Uterus (tissue), 3 donors: ENCODE measurements at regions not wholly inside any gene's neighbourhood (a gene's known extent, or its start where the extent isn't known, plus 50 kb on each side); places are given as distances from the start of the nearest gene placed in this dataset.
"Not testable (repeated sequence)": the region's sequence is repeated elsewhere in the genome, so short reads cannot be mapped to it uniquely, and the experiment has no call there.

Experiments
- DNase-seq, 2 donors: peaks; one replicate each; pipeline ENCODE4 v3.0.0-alpha.2; 2019 to 2020
- H3K27ac ChIP-seq, 2 donors: fragments of 200-600 bp; sonication (generic); 1 replicate in 1 of 2; 2 replicates in 1 of 2; pipeline ENCODE4 v1.5.1; 2016 to 2018
- H3K27me3 ChIP-seq, 2 donors: fragments of 200-600 bp; sonication (generic); one replicate each; pipeline ENCODE4 v1.5.1; 2018 to 2019; ENCODE audit warnings: control low read depth in 1 of 2
- H3K36me3 ChIP-seq, 2 donors: fragments of 200-600 bp; sonication (generic); one replicate each; pipeline ENCODE4 v1.5.1; 2019; ENCODE audit warnings: control low read depth in 1 of 2
- H3K4me1 ChIP-seq, 2 donors: fragments of 200-600 bp; sonication (generic); one replicate each; pipeline ENCODE4 v1.5.1; 2018 to 2019; ENCODE audit warnings: control low read depth in 1 of 2
- H3K4me3 ChIP-seq, 2 donors: fragments of 200-600 bp; sonication (generic); 1 replicate in 1 of 2; 2 replicates in 1 of 2; pipeline ENCODE4 v1.5.1; 2018 to 2019; ENCODE audit warnings: mild to moderate bottlenecking in 1 of 2
- H3K9me3 ChIP-seq, 2 donors: fragments of 200-600 bp; sonication (generic); one replicate each; pipeline ENCODE4 v1.5.1; 2019; ENCODE audit warnings: control low read depth in 1 of 2
- CTCF ChIP-seq, 4 experiments: fragments of 200-600 bp in 2 of 4; fragments of 450-650 bp in 2 of 4; sonication (generic) in 2 of 4; IDR thresholded peaks; one replicate each; pipeline ENCODE4 v1.5.1; 2016 to 2019; ENCODE audit warnings: antibody characterized with exemption in 4 of 4, mild to moderate bottlenecking in 2 of 4, moderate library complexity in 1 of 4
- POLR2A ChIP-seq, 2 donors: fragments of 450-650 bp; IDR thresholded peaks; one replicate each; pipeline ENCODE4 v1.6.1; 2016; ENCODE audit warnings: antibody characterized with exemption in 2 of 2, mild to moderate bottlenecking in 1 of 2, moderate library complexity in 1 of 2
- intact Hi-C: fragments of 100-400 bp; cut with DNase I; formaldehyde crosslinking; loops from one replicate; pipeline ENCODE4 v1.15.1; 2023; ENCODE audit warnings: low total_unique reads
- donor health status: DM: yes; HTN: yes; CAD: no.

GRCh38 chr11:22084564-22084963 lies 108.3 kb upstream of the ANO5 start:
- intact Hi-C loops = no loop called here
- Histone ChIP-seq H3K4me3 (no peak overlapping the region), H3K27me3 (no peaks in the 10 kb centered on the region), H3K27ac (no peak overlapping the region), H3K4me1 (no peaks in the 10 kb centered on the region), H3K36me3 (no peaks in the 10 kb centered on the region), H3K9me3 (no peaks in the 10 kb centered on the region)
- DNase-seq = no peak
- TF ChIP-seq CTCF (IDR thresholded peaks at IDR 0.05) (no peak), POLR2A (IDR thresholded peaks at IDR 0.05) (no peak)

- intact Hi-C loops = no loop called here
- Histone ChIP-seq H3K27ac (no peak overlapping the region), H3K4me3 (no peak overlapping the region), H3K4me1 (no peaks in the 10 kb centered on the region), H3K27me3 (no peaks in the 10 kb centered on the region), H3K36me3 (no peaks in the 10 kb centered on the region), H3K9me3 (no peaks in the 10 kb centered on the region)
- TF ChIP-seq POLR2A (IDR thresholded peaks at IDR 0.05) = no peak
- no peak for TF ChIP-seq CTCF (IDR thresholded peaks at IDR 0.05)
- no peak for DNase-seq
These were observed 103.3 kb upstream of the ANO5 start for GRCh38 chr11:22089609-22090008.

GRCh38 chr11:22106566-22106965 lies 86.3 kb upstream of the ANO5 start:
- H3K4me3 ChIP-seq = no peak overlapping the region
- intact Hi-C loops = no loop called here
- H3K27ac ChIP-seq = no peak overlapping the region
- H3K9me3 ChIP-seq = no peaks in the 10 kb centered on the region
- DNase-seq = no peak
- TF ChIP-seq CTCF (IDR thresholded peaks at IDR 0.05) (no peak), POLR2A (IDR thresholded peaks at IDR 0.05) (no peak)
- no peaks in the 10 kb centered on the region for H3K4me1 ChIP-seq
- H3K36me3 ChIP-seq = no peaks in the 10 kb centered on the region
- H3K27me3 ChIP-seq = no peaks in the 10 kb centered on the region

- Histone ChIP-seq H3K9me3 (no peaks in the 10 kb centered on the region), H3K27me3 (no peaks in the 10 kb centered on the region), H3K27ac (no peak overlapping the region), H3K4me1 (no peaks in the 10 kb centered on the region), H3K4me3 (no peak overlapping the region), H3K36me3 (no peaks in the 10 kb centered on the region)
- intact Hi-C loops = no loop called here
- TF ChIP-seq CTCF (IDR thresholded peaks at IDR 0.05) (no peak), POLR2A (IDR thresholded peaks at IDR 0.05) (no peak)
- no peak for DNase-seq
These were observed 77.3 kb upstream of the ANO5 start for GRCh38 chr11:22115470-22116029.

- intact Hi-C loops, H3K36me3 ChIP-seq, H3K4me1 ChIP-seq, H3K27me3 ChIP-seq, H3K27ac ChIP-seq, H3K9me3 ChIP-seq, DNase-seq, H3K4me3 ChIP-seq: not testable (repeated sequence)
These were observed 64.9 kb upstream of the ANO5 start for GRCh38 chr11:22127981-22128380.

- Histone ChIP-seq H3K36me3 (no peaks in the 10 kb centered on the region), H3K4me3 (no peak overlapping the region), H3K27ac (no peak overlapping the region), H3K9me3 (no peaks in the 10 kb centered on the region), H3K4me1 (no peaks in the 10 kb centered on the region), H3K27me3 (no peaks in the 10 kb centered on the region)
- DNase-seq = no peak
- intact Hi-C loops = no loop called here
- TF ChIP-seq CTCF (IDR thresholded peaks at IDR 0.05) (no peak), POLR2A (IDR thresholded peaks at IDR 0.05) (no peak)
These were observed 62.3 kb upstream of the ANO5 start for GRCh38 chr11:22130462-22131053.
